SW 1271 (cell line): ENCODE measurements at regions not wholly inside any gene's neighbourhood (a gene's known extent, or its start where the extent isn't known, plus 50 kb on each side); places are given as distances from the start of the nearest gene placed in this dataset.

Source experiments
- DNase-seq, 2 experiments: peaks; one replicate each; lab custom pipeline; 2025; lab: John Stamatoyannopoulos, UW

GRCh38 chr10:120705309-120705708 is 145.9 kb upstream of the WDR11 start:
- DNase-seq: no peak

- DNase-seq: no peak
These were observed 141.1 kb upstream of the WDR11 start for GRCh38 chr10:120710076-120710475.

- no peak for DNase-seq
These were observed 139.3 kb upstream of the WDR11 start for GRCh38 chr10:120711860-120712259.

- DNase-seq: no peak
These were observed 137.5 kb upstream of the WDR11 start for GRCh38 chr10:120713573-120714205.

GRCh38 chr10:120715171-120715570 is 136.0 kb upstream of the WDR11 start:
- DNase-seq: no peak

GRCh38 chr10:120719333-120719732 is 131.8 kb upstream of the WDR11 start:
- no peak for DNase-seq

- DNase-seq: no peak
These were observed 124.2 kb upstream of the WDR11 start for GRCh38 chr10:120727001-120727400.

- no peak for DNase-seq
These were observed 121.6 kb upstream of the WDR11 start for GRCh38 chr10:120729547-120729946.

GRCh38 chr10:120732067-120732466 is 119.1 kb upstream of the WDR11 start:
- no peak for DNase-seq

GRCh38 chr10:120732643-120733313 is 118.4 kb upstream of the WDR11 start:
- DNase-seq: no peak

GRCh38 chr10:120734483-120735078 is 116.6 kb upstream of the WDR11 start:
- DNase-seq: no peak

GRCh38 chr10:120735315-120735714 is 115.8 kb upstream of the WDR11 start:
- no peak for DNase-seq

GRCh38 chr10:120735773-120736371 is 115.3 kb upstream of the WDR11 start:
- DNase-seq: peak in 1 of 2 experiments; percentile 28

- DNase-seq: no peak
These were observed 114.8 kb upstream of the WDR11 start for GRCh38 chr10:120736377-120736776.

GRCh38 chr10:120738658-120739057 is 112.5 kb upstream of the WDR11 start:
- no peak for DNase-seq

GRCh38 chr10:120741396-120741795 is 109.8 kb upstream of the WDR11 start:
- no peak for DNase-seq

- no peak for DNase-seq
These were observed 108.8 kb upstream of the WDR11 start for GRCh38 chr10:120742373-120742772.

GRCh38 chr10:120744040-120744439 is 107.1 kb upstream of the WDR11 start:
- no peak for DNase-seq

GRCh38 chr10:120746001-120746777 is 105.0 kb upstream of the WDR11 start:
- DNase-seq: no peak

GRCh38 chr10:120748519-120748918 is 102.6 kb upstream of the WDR11 start:
- no peak for DNase-seq

- DNase-seq: no peak
These were observed 102.1 kb upstream of the WDR11 start for GRCh38 chr10:120749072-120749471.

GRCh38 chr10:120749856-120750566 is 101.2 kb upstream of the WDR11 start:
- DNase-seq: no peak
